ENCODE measurements at regions not wholly inside any gene's neighbourhood (a gene's known extent, or its start where the extent isn't known, plus 50 kb on each side); places are given as distances from the start of the nearest gene placed in this dataset.

DNA sequence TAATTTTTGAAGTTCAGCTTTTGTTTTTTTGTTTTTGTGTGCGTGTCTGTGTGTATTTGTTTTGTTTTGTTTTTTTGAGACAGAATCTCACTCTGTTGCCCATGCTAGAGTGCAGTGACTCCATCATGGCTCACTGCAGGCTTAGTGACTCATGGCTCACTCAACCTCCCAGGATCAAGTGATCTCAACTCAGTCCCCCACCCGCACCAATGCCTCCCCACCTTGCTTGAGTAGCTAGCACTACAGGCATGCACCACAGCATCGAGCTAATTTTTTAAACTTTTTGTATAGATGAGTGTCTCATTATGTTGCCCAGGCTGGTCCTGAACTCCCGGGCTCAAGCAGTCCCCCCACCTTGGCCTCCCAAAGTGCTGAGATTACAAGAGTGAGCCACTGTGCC is 981.4 kb downstream of the BCL11B start:
- no peak for DNase-seq (ENCODE audit: low spot score)

DNA sequence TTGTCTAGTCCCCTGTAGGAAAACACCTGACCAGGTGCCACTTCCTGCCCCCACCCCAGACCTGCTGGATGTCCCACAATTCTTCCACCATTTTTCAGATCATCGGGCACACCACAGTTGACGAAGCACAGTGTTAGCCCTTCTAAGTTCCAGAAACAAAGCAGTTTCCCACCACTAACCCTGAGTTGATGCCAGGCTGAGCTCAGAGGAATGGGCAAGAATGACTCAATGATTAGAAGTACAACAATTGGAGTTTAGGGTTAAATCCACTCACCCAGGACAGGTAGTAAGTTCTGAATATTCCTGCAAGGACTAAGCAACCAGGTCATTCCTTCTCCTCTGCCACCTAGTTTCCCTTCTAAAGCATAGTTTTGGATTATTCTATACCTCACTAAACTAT is 979.8 kb downstream of the BCL11B start:
- no peak for DNase-seq (ENCODE audit: low spot score)

DNA sequence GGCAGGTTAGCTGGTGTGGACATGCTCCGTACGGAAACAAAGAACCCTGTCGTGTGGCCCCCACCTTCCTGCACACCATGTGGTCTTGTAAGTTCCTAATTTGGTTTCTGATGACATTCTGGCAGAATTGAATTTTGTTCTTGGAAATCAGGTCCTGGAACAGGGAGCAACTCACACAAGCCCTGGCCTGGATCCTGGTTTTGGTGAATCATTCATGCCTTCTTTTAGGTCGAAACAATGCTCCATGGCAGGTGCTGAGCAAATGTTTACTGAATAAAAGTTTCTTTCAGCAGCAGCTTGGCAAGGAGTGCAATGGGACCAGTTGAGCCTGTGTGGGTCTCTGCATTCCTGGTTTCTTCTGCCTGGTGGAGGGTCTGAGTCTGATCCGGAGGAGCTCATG is 978.4 kb downstream of the BCL11B start:
- DNase-seq (ENCODE audit: low spot score): no peak

DNA sequence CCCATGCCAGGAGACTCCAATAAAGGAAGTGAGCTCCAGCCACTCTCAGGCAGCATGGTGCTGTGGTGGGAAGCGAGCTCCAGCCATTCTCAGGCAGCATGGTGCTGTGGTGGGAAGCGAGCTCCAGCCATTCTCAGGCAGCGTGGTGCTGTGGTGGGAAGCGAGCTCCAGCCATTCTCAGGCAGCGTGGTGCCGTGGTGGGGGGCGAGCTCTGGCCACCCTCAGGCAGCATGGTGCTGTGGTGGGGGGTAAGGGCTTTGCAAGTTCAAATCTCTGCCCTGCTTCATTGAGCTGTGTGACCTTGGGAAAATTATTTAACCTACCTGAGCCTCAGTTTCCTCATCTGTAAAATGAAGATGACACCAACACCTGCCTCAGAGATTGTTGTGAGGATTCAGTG is 975.1 kb downstream of the BCL11B start:
- no peak for DNase-seq (ENCODE audit: low spot score)

DNA sequence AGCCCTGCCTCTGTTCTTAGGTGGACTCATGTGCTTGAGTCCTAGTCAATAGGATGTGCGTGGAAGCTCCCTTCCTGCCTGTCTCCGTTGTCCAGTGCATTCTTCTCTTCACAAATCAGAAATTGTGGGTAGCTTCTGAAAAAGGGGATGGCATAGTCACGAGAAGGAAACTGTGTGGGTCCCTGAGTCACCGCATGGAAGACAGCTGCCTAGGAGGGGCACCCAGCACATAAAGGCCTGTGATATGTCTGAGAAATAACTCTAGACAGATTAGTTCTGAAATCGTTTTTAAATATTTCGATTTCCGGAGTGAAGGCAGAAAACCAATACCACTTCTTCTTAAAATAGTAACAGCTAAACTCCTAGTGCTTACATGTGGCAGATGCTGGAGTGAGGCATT is 974.4 kb downstream of the BCL11B start:
- no peak for DNase-seq (ENCODE audit: low spot score)

DNA sequence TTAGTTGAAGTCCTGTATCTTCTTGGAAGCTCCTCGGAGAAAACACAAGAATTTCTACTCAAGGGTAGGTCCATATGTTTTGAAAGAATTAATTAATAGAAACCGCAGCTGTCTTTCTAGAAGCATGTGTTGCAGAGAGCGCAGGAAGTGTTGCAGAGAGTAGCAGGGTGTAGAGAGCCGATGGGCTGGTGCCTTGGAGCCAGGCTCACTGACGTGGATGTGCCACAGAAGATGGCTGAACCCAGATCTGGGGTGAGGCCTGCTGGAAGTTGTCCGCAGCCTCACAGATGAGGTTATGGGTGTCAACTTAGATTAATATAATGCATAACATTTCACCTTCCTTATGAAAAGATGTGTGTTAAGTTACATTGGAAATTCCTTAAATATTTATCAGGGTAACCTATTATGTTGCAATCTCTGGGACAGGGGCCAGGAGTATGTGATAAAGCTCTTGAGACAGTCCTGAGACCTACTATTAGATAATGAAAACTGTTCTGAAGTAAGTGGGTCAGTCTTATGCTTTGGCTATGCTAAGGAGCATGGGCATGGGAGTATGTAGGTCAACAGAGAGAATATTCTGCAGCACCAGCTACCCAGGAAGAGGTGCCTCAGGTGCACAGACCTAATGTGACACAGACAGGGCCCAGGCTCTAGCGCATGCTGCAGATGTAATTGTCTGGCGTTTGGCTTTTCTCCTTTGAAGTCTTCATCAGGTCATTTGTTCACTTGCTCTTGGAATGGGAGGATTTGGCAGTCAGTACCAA is 973.3 kb downstream of the BCL11B start:
- DNase-seq (ENCODE audit: low spot score): no peak

DNA sequence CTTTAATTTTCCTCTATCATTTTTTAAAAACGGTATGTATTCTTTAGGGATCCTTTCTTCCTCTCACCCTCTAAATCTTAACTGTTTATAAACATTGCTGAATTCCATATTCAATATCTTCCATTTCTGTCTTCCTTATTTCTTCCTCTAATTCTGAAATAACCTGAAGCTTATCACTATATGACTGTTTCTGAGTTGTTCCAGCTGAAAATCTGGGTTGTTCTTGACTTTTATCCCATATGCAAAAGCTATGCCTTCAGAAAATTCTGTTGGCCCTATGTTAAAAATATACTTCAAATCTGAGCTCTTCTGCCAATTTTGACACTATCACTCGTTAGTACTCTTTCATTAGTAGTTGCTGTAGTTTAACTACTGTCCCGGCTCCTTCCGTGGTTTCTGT is 970.3 kb downstream of the BCL11B start:
- DNase-seq (ENCODE audit: low spot score): no peak

DNA sequence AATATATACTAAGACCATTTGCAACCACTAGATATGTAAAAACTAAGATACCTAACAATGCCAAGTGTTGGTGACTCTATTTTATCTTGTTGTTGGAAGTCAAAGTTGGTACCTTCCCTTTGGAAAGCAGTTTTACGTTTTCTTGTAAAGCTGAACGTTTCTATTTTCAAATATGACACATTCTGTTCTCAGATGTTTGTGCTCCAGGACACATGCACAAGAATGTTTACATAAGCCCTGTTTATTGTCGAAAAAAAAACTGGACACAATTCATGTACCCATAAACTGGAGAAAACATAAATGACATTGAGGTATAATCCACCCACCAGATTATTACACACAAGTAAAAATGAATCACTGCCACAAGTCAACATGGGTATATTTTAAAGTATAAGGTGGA is 967.4 kb downstream of the BCL11B start:
- DNase-seq (ENCODE audit: low spot score): no peak

DNA sequence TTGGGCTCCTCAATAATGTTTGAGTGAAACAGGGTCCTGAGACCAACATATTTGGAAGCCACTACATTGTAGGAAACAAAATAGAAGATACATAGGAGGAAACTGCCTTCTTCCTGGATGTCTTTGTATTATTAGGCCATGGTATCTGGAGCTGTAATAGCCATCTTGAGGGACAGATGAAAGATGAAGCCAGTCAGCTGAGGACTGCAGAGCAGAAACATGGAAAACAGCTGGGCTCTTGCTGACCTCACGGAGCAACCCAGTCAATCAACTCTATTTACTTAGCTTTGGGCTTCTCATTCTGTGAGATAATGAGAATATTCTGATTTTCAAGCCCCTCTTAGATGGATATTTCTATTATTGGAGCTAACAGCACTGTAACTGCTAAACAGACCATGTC is 962.4 kb downstream of the BCL11B start:
- no peak for DNase-seq (ENCODE audit: low spot score)

DNA sequence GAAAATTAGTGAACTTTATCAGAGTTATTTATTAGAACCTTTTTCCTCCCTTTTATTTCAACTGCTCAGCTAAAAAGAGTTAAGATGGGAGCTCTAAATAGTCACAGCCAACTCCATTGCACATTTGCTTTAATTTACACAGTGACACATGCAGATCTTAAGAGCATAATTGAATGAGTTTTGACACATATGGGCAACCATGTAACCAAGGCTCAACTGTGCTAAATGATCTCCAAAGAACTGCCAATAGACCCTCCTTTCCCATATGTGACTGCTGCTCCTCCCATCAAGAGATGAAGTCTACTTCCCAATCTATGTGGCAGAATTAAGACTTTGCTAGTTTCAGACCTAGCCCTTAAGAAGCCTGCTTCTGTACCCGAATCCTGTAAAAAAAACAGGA is 960.0 kb downstream of the BCL11B start:
- DNase-seq (ENCODE audit: low spot score): no peak

DNA sequence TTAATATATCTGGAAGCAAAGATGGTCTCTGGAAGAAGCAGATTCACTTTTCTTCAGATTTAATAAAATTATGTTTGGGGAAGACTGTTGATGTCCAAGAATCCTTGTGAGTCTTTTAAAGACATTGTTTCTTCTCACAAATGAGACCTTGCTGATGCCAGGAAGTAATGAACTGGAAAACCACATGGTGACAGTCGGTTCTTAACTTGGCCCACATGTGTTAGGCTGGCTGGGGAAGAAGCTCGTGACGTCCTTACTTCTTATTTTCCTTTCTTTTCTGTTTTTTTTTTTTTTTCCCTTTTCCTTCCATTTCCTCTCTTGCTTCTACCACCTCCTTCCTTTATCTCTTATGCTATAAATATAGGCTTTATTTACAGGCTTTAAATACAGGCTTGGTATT is 950.2 kb downstream of the BCL11B start:
- no peak for DNase-seq (ENCODE audit: low spot score)

DNA sequence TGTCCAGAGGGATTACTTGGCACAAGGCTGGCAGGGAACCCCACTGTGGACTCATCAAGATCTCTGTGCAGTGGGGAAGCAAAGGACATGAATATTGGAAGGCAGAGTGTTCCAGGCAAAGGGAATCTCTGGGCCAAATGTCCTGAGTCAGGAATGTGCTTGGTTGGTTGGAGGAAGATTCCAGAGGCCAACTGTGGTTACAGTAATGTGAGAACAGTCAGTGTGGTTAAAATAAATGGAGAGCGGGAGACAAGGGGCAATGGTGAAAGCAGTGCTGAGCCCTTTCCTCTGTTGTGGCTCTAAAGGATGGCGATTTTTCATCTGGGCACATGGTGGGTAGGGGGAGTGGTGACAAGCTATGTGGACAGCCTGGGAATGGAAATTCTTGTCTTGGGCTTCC is 948.2 kb downstream of the BCL11B start:
- DNase-seq (ENCODE audit: low spot score): no peak

DNA sequence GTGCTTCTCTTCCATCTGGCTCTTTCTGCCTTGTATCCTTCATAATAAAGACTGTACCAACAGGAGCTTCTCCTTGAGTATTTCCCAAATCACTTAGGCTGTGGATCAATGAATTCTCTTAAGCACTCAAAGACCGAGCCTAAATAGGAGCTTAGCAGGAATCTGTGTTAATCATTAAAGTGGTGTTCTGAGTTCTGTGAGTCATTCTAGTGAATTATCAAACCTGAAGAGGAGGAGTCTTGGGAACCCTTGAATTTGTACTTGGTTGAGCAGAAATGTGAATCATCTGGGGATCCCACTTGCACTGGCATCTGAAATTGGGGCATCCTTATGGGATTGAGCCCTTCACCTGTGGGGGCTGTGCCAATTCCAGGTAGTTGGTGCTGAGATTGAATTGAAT is 946.2 kb downstream of the BCL11B start:
- no peak for DNase-seq (ENCODE audit: low spot score)

DNA sequence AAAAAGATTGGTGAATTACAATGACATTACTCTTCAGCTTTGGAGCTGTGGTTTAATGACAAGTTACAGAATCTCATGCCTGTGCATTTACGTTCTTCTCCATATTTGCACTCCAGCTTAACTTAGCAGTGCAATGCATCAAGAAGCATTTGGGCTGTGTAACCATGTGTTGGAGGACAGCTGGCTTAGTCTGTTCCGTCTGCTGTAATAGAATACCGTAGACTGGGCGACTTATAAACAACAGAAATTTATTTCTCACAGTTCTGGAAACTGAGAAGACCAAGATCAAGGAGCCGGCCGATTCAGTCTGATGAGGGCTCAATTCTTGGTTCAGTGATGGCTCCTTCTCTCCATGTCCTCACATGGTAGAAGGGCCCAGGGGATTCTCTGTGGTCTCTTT is 943.5 kb downstream of the BCL11B start:
- DNase-seq (ENCODE audit: low spot score): no peak

DNA sequence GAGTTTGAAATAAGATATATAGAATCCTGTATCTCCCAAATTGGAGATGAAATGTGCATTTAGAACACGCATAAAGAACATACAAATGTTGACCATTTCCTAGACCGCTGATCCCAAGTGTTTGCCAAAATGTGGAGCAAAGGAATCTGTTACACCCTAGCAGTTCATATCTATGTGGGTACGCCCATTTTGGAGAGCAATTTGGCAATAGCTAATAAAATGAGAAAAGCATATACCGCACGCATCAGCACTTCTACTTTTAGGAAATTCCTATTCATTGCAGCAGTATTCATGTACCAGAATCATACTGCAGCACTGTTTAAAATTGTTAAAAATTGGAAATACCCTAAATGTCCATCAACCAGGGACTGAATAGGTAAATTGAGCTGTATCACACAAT is 937.8 kb downstream of the BCL11B start:
- DNase-seq (ENCODE audit: low spot score): no peak

DNA sequence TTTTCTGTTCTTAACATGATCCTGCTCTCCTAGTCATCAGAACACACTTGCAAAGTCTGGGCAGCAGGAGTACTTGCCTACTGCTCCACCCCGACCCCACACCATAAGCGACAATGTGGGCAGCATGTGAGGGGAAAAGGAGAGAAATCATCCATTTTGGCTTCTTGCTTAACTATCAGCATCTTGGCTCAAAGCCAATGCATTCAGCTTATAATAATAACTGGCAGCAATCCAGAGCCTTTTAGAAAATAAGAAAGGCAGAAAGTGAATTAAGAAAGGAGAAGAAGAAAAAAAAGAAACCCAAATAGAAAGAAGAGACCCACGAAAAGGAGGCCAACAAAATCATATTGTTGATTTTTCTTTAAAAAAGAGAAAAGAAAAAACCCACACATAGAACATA is 930.8 kb downstream of the BCL11B start:
- no peak for DNase-seq (ENCODE audit: low spot score)

DNA sequence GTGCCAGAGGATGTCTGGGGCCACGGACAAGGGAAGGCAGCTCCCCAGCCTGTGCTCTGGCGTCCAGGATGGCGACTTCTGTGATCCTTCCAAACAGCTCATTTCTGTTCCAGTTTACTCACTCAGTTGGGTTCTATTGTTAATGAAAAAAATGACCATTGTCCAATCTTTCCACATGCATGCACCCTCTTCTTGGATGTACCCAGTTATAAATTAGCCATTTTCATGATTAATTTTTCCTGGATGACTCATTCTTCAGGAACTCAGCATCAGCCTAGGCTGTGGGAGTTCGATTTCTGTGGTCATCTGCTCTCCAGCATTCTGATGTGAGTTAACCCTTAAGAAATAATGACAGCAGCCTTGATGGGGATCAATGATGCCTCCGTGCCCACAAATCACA is 926.8 kb downstream of the BCL11B start:
- DNase-seq (ENCODE audit: low spot score): no peak

DNA sequence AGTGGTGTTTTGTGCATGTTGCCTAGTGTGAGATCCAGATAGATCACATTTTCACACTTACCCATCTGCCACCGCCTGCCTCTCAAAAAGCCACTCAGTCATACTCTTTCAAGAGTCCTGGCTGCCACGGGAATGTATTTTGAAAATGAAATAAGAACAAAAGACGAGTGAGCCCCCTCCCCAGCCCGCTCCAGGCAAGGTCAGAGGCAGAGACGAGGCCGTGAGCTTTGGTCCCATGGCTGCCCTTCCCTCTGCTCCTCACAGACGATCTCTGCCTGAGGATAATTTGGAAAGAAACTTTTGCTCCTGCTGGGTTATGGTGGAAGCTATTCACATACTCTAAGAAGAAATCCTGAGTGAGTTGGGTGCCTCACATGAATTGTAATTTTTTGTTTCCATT is 924.3 kb downstream of the BCL11B start:
- no peak for DNase-seq (ENCODE audit: low spot score)

DNA sequence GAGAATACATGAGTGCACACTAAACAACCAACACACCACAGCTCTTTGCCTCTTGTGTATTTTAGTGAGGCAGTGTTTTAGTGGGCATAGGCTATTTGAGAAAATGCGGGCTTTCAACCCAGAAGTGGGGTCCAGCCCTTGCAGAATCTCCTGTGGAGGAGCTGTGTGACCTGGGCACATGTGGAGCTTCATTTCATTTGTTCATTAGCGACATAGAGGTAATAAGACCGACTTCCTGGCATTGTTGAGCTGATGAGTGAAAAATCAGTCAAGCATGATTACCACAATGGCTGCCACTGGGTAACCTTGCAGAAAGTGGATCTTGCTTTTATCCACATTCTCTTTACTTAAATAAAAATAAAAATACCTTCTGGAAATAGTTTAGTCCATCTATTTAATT is 923.5 kb downstream of the BCL11B start:
- DNase-seq (ENCODE audit: low spot score): no peak

DNA sequence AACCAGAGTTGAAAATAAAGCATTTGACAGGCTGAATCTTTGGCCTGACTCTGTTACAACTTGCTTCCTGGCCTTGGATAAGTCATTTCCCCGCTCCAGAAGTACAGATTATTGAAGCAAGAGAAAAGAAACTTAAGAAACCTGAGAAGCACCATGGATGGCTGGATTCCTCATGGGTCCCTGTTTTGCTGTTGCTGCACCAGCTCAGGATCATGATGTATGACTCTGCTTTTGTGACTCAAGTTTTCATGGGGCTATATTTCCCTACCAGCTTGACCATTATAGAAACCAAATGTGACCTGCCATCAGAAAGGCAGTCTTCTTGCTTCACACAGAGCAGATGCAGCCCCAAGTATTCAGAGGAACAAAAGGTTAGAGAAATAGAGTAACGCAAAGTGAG is 921.8 kb downstream of the BCL11B start:
- DNase-seq (ENCODE audit: low spot score): no peak

DNA sequence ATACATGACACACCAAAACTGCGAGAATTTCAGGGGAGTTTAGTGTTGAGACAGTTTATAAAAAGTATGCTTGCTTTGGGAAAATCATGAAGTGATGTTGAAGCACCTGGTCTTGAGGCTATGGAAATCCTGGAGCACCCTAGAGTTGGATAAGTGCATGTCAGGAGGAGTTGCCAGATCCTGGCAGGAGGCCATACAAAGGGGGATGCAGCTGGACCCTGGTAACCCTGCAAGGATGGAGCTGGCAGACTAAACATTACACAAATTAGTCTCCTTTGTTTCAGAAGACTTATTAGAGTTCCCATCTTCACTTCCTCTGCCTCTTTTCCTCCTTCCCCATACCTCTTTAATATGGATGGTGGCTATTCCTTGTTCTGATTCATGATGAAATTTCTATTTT is 907.0 kb downstream of the BCL11B start:
- DNase-seq (ENCODE audit: low spot score): no peak

DNA sequence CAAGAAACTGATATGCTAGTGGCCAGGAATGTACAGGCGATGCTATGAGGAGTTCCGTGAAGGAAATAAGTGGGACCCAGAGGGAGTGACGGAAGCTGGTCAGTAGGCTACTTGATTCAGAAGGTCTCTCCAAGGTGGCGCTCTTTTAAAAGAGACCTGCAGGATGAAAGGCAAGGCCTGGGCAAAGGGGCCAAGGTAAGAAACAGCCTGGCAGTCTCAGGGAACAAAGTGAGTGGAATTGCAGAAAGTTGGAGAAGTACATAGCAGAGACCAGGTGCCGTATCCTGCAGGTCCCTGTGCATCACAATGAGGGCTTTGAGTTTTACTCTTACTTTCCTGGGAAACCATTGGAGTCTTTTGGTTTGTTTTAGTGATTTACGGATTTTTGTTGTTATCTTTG is 905.6 kb downstream of the BCL11B start:
- no peak for DNase-seq (ENCODE audit: low spot score)

DNA sequence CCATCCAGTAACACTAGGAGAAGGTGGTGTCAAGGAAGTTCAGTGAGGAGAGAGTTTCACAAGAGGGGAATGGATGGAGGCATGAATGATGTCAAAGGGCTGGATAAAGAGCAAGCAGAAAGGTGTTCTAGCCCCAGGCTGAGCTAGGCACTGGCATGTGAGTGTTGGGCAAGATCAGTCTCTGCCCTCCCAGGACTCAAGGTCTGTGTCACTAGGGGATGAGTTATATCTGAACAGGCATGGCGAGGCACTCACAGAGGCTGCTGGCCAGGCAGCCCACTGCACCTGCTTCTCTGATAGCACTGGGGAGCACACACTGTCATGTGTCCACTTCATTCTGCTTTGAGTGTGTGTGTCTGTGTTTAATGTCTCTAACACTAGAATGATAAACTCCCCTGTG is 903.8 kb downstream of the BCL11B start:
- no peak for DNase-seq (ENCODE audit: low spot score)

DNA sequence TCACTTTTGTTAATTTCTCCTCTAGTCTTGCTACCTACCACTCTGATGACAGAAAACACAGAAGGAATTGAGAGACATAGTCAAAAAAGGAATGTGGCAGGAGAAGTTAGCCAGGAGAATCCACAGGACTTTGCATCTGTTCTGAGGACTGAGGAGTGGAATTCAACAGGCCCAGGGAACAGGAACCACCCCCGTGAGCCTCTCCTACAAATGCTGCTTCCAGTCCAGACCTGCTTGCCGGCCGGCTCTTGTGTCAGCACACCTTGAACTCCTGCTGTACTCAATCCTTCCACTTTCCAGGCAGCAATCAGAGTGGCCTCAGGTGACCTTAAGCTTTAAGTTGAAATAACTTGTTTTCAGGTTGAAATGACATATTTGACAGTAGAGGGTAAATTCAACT is 903.1 kb downstream of the BCL11B start:
- DNase-seq (ENCODE audit: low spot score): no peak

DNA sequence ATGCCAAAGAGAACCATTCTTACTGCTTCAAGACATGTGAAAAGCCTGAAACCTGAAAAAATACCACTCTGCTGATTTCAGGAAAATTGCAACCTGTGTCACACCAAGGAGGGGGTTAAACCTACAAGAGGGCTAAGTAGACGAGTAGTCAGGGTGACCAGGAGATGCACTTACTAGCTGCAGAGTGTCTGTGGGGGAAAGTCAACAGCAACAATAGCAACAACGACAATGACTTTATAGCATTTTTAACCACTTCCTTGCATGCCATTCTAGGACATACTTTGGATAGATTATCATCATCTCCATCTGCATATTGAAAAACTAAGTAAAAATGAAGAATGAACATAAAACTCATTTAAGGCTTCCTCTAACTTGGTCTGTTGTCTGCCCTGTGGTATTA is 902.7 kb downstream of the BCL11B start:
- no peak for DNase-seq (ENCODE audit: low spot score)
